ENCODE measurements at regions not wholly inside any gene's neighbourhood (a gene's known extent, or its start where the extent isn't known, plus 50 kb on each side); places are given as distances from the start of the nearest gene placed in this dataset.

- in situ Hi-C loops (cut with HindIII; ENCODE audit: low sequenced_read_pairs) = no loop called here
- DNase-seq (ENCODE audit: low spot score) = no peak
Observed at GRCh38 chr5:2194949-2195348, 312.2 kb upstream of the IRX4 start.

- in situ Hi-C loops (cut with HindIII; ENCODE audit: low sequenced_read_pairs) = no loop called here
- DNase-seq (ENCODE audit: low spot score) = no peak
Observed at GRCh38 chr5:2194236-2194555, 311.5 kb upstream of the IRX4 start.

DNA sequence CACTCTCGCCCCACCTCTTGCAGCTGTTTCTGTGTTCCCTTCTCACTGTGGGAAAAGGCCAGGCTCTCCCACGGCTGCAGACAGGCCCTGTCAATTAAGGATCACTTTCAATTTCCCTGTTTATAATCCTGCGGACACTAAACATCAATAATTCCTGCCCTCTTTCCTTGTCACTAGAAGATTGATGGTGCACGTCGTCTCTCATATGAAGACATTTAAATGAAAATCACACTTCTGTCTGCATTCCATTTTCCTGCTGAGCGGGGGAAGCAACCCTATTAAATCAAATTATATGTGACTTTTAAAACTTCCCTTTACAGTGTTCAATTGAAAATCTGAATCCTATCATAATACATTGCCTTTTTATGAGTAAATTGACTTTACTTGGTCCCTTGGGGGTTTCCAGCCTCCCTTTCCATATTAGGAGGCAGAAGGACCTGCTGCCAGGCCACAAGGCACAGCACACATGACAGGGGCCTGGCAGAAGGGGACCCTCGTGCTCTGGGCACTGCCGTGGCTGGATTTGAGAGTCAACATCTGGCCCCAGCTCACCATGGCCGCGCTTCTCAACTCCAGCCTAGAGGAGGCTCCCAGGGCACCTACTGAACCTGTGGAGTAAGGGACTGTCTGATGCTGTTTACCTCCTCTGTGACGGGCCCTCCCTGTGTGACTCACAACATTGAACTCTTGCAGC lies 311.0 kb upstream of the IRX4 start:
- in situ Hi-C loops (cut with HindIII; ENCODE audit: low sequenced_read_pairs) = no loop called here

GRCh38 chr5:2193142-2193541 lies 310.4 kb upstream of the IRX4 start:
- in situ Hi-C loops (cut with HindIII; ENCODE audit: low sequenced_read_pairs) = no loop called here
- DNase-seq (ENCODE audit: low spot score) = no peak

More for the DNA sequence above, 311.0 kb upstream of the IRX4 start:
- no peak for DNase-seq (ENCODE audit: low spot score)

- in situ Hi-C loops (cut with HindIII; ENCODE audit: low sequenced_read_pairs) = no loop called here
- DNase-seq (ENCODE audit: low spot score) = no peak
Observed at GRCh38 chr5:2192496-2192895, 309.8 kb upstream of the IRX4 start.

- no peak for DNase-seq (ENCODE audit: low spot score)
- in situ Hi-C loops (cut with HindIII; ENCODE audit: low sequenced_read_pairs) = no loop called here
Observed at GRCh38 chr5:2191972-2192371, 309.2 kb upstream of the IRX4 start.

DNA sequence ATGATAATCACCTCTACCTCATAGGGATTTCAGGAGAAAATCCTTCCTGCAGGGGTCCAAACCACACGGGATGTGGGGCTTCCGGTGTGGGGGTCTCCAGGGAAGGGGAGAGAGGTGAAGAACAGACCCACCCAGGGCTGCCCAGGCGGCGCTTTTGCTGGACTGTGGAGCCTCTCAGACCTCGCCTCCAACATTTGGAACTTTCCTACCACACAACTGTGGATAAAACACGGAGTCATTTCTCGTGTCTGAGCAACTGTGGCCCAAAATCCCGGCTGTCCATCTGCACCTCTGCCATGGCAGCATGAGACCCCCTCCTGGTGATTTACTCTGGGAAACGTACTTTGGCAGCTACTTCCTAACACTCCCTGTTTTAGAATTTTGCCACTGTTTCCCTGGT lies 307.8 kb upstream of the IRX4 start:
- in situ Hi-C loops (cut with HindIII; ENCODE audit: low sequenced_read_pairs) = no loop called here
- no peak for DNase-seq (ENCODE audit: low spot score)

- in situ Hi-C loops (cut with HindIII; ENCODE audit: low sequenced_read_pairs) = no loop called here
Observed at GRCh38 chr5:2188661-2189060, 305.9 kb upstream of the IRX4 start.

DNA sequence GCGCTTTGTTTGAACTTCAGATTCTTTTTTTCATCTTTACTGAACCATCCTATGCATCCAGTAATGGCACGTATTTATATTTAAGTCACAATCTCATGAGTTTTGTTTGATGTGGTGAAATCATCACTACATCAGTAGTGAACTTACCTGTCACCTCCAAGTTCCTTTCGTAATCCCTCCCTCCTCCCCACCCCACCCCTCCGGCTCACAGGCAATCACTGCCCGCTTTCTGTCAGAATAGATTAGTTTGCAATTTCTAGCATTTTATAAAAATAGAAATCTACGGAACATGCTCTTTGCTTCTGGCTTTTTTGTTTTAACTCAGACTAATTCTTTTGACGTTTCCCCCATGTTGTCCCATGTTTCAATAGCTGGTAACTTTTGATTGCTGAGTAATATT lies 305.4 kb upstream of the IRX4 start:
- in situ Hi-C loops (cut with HindIII; ENCODE audit: low sequenced_read_pairs) = no loop called here
- no peak for DNase-seq (ENCODE audit: low spot score)

More at GRCh38 chr5:2188661-2189060, 305.9 kb upstream of the IRX4 start:
- DNase-seq (ENCODE audit: low spot score) = no peak

GRCh38 chr5:2187687-2188086 lies 305.0 kb upstream of the IRX4 start:
- no peak for DNase-seq (ENCODE audit: low spot score)
- in situ Hi-C loops (cut with HindIII; ENCODE audit: low sequenced_read_pairs) = no loop called here

DNA sequence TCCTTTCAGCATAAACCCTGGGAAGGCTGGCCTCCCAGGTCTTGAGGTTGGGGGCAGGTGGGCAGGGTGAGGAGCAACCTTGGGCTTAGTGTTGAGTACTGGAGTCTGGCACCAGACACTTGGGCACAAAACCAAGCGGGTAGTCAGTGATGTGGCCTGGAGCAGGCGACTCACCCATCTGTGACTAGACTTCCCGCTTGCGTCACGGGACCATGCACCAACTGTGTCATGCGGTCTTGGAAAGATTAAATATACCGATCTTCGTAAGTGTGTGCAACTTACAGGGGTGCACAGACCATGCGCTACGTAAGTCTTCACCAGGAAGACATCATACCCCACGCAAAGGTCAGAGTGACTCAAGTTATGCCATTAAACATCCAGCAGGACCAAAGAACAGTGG lies 304.4 kb upstream of the IRX4 start:
- DNase-seq (ENCODE audit: low spot score) = no peak
- in situ Hi-C loops (cut with HindIII; ENCODE audit: low sequenced_read_pairs) = no loop called here

DNA sequence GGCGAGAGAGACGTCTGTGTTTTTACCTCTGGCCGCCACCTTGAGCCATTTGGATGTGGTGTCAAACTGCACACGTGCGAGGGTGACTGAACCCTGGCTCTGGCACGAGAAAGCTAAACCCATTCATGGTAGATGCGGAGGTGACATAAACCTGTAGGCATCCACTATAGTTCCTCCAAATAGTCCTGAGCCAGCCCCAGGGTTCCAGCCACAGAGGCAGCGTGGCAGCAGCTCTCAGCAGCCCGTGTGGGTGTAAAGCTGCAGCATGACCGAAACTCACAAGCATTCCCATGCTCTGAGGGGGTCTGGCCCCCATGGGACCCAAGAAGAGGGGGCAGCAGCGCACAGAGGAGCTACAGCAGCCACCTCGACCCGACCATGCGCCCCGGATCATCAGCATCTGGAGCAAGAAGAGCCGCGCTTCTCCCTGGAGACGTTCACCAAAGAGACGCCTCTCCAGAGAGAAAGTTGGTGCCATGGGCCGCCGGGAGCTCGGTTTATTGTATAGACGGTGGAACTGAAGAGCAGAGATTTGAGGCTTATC lies 303.8 kb upstream of the IRX4 start:
- DNase-seq (ENCODE audit: low spot score) = no peak
- in situ Hi-C loops (cut with HindIII; ENCODE audit: low sequenced_read_pairs) = no loop called here

DNA sequence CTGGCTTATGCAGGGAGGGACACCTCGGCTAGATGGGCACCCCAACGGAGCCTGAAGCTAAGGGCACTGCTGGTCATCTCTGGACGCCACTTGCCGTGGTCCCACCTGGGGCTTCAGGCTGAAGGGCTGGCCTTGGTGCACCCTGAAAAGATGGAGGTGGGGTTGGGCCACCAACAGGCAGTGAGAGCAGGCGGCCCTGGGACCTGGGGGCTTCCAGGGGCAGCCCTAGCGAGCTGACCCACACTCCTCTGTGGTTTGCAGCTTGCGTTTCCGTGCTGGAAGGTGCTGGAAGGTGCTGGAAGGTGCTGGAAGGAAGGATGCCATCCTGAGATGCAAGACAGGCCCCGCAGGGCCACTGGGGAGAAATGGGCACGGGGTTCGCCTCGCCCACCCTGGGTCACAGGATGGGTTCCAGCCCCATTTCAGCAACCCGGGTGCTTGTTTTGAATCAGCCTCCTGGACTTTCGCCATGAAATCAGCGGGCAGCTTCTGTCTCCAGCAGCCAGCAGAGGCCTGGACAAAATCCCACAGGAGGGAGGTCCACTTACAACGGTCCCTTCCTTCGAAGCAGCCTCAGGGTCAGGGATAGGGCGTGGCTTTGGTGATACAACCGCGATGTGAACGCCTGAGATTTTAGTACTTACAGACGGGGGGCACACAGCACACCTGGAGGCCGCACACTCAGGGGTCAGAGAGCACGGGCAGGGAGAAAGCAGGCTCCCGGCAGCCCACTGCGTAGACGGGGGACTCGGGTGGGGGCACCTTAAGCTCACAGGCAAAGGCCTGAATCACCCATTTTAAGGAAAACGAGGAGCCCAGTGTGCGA lies 303.1 kb upstream of the IRX4 start:
- in situ Hi-C loops (cut with HindIII; ENCODE audit: low sequenced_read_pairs) = no loop called here
- no peak for DNase-seq (ENCODE audit: low spot score)

GRCh38 chr5:2184563-2185540 lies 302.1 kb upstream of the IRX4 start:
- DNase-seq (ENCODE audit: low spot score) = no peak
- in situ Hi-C loops (cut with HindIII; ENCODE audit: low sequenced_read_pairs) = no loop called here

- DNase-seq (ENCODE audit: low spot score) = no peak
- in situ Hi-C loops (cut with HindIII; ENCODE audit: low sequenced_read_pairs) = no loop called here
Observed at GRCh38 chr5:2184026-2184366, 301.3 kb upstream of the IRX4 start.

DNA sequence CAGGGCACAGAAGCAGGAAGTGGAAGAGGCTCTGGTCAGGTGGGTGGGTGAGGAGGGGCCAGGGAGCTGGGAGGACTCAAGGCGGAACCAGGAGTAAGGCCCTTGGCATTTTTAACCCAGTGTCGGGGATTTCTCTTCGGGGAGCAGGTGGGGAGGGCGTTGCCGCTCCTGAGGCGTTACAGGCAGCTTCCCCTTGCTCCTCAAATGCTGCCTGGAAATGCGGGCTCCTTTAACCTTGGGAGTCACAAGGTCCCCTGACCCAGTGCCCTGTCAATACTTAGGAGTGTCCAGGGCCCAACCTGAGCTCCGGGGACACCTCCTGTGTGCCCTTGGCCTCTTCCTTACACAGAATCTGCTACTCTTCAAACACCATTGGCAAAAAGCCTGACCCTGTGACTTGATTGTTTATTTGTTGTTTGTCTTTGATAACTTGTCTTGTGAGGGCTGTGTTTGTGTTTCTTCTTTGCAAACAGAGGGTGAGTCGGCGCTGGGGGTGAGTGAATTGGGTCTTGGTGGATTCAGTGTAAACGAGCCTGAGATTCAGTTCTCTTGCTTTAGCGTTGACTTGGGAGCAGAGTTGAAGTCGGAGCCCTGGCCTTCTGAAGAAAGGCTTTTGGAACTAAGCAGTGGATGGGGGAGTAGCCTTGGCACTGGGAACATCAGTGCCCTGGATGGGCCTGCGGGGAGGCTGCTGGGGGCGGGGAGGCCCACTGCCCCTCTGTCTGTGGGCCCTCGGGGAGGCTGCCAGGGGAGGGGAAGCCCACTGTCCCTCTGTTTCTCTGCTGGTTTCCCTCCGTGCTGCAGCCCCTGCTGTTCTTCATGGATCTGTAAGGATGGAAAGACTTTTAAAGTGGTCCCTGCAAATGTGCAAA lies 300.7 kb upstream of the IRX4 start:
- in situ Hi-C loops (cut with HindIII; ENCODE audit: low sequenced_read_pairs) = no loop called here
- DNase-seq (ENCODE audit: low spot score) = no peak

- in situ Hi-C loops (cut with HindIII; ENCODE audit: low sequenced_read_pairs) = no loop called here
- no peak for DNase-seq (ENCODE audit: low spot score)
Observed at GRCh38 chr5:2182020-2182419, 299.3 kb upstream of the IRX4 start.

DNA sequence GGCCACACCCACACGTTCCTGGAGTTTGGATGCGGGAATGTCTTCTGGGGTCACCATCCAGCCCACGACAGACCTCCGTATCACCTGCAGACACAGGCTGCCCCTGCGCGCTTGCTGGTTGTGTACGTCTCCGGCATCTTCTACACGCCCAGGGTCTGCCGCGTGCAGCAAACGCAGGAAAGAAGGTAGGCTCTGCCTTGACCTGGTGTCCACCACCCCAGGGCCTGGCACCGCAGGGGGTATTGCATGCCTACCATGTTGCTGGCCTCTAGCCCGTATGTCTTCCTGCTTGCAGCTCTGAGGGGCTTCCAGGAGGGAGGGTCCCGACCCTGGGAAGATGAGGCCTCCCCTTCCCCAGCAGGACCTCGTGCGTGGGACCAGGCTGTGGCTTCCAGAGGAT lies 298.8 kb upstream of the IRX4 start:
- no peak for DNase-seq (ENCODE audit: low spot score)
- in situ Hi-C loops (cut with HindIII; ENCODE audit: low sequenced_read_pairs) = no loop called here

GRCh38 chr5:2181149-2181548 lies 298.4 kb upstream of the IRX4 start:
- peak; percentile 30 for DNase-seq (ENCODE audit: low spot score)
- in situ Hi-C loops (cut with HindIII; ENCODE audit: low sequenced_read_pairs) = no loop called here
